Dendritic cell treated with granulocyte-macrophage colony-stimulating factor and Interleukin-4, amounts not matched to agents 40 ng/mL and 50 ng/mL, for 4 days (primary cell): ENCODE measurements at regions not wholly inside any gene's neighbourhood (a gene's known extent, or its start where the extent isn't known, plus 50 kb on each side); places are given as distances from the start of the nearest gene placed in this dataset.

Source experiments
- H3K27ac Mint-ChIP-seq: one replicate; pipeline ENCODE4 v1.8.0; 2022; ENCODE audit warnings: mild to moderate bottlenecking, mixed read lengths
- H3K27me3 Mint-ChIP-seq: one replicate; pipeline ENCODE4 v1.8.0; 2022; ENCODE audit warnings: mild to moderate bottlenecking, mixed read lengths
- H3K36me3 Mint-ChIP-seq: one replicate; pipeline ENCODE4 v1.8.0; 2022; ENCODE audit warnings: low read depth, mixed read lengths
- H3K4me1 Mint-ChIP-seq: one replicate; pipeline ENCODE4 v1.8.0; 2022; ENCODE audit warnings: low read depth, mixed read lengths
- H3K4me3 Mint-ChIP-seq: one replicate; pipeline ENCODE4 v1.8.0; 2022; ENCODE audit warnings: mild to moderate bottlenecking, moderate library complexity, mixed read lengths
- H3K9me3 Mint-ChIP-seq: one replicate; pipeline ENCODE4 v1.8.0; 2022; ENCODE audit warnings: mixed read lengths
- intact Hi-C: fragments of 100-400 bp; cut with micrococcal nuclease; formaldehyde crosslinking; loops from one replicate; pipeline ENCODE4 v1.15.0; 2022

DNA sequence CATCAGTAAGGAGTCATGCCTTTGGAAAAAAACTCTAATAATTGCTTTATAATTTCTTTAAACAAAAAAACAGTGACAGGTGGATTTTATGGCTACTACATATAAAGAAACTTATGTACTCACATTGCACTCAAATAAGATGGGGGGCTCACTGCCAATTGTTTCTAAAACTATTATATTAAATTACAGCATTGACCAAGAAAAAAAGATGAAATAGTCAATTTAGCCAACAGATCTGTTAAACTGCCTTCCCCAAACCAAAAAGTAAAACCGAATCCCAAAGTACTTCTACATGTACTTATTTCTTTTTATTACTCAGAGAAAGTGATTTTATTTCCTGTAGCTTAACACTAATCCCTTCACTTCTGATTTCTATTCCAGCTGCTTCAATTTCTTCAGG lies 716.8 kb upstream of the SLITRK5 start:
- Mint-ChIP-seq H3K27me3 (no peaks in the 10 kb centered on the region), H3K36me3 (no peaks in the 10 kb centered on the region), H3K27ac (no peak overlapping the region), H3K4me3 (no peak overlapping the region), H3K4me1 (no peaks in the 10 kb centered on the region), H3K9me3 (peaks cover 27% of the 10 kb centered on the region)
- intact Hi-C loops: no loop called here

DNA sequence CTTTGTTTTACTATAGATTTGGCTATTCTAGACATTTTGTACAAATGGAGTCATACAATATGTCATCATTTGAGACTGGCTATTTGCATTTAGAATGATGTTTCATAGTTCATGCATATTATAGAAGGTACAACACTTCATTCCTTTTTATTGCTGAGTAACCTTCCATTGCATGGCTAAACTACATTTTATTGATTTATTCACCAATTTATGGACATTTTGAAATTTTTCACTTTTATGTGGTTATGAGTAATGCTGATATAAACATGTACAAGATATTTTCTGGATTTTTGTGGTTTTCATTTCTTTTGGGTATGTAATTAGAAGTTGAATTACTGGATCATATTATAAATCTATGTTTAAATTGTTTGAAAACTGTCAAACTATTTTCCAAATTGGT lies 710.3 kb upstream of the SLITRK5 start:
- H3K36me3 Mint-ChIP-seq: no peaks in the 10 kb centered on the region
- intact Hi-C loops: no loop called here

DNA sequence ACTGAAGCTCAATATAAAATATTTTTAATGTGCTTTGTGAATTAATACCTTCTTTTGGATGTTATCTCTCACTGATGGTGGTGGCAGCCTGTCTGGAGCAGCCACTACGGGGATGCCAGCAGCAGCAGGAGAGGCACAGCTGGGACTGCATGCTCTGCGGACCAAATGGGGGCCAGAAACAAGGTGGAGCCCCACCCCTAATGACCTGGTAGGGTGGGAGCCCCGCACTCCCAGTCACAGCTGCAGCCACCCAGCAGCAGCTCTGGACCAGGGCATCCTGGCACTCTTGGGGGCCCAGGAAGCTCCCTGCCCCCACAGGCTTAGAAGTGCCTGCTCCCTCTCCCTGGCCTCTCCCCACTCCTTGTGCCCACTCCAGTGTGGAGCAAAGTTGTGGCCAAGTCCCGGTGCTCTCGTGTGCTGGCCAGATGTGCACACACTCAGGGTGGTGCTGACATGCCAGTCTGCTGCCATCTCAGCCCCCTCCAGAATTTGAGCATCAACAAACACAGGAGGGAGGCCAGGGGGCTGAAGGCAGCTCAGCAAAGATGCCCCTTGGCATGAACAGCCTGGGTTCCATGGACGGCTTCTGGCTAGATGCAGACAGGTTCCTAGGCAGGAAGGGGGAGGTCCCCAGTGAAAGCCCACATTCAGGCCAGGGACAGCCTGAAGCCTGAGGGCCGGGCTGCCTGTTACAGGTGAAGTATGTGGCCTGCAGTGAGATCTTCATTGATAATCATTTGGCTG lies 696.7 kb upstream of the SLITRK5 start:
- Mint-ChIP-seq H3K4me3 (no peak overlapping the region), H3K9me3 (no peaks in the 10 kb centered on the region), H3K27me3 (no peaks in the 10 kb centered on the region), H3K27ac (no peak overlapping the region), H3K4me1 (no peaks in the 10 kb centered on the region), H3K36me3 (no peaks in the 10 kb centered on the region)
- intact Hi-C loops: no loop called here

More for the DNA sequence above, 710.3 kb upstream of the SLITRK5 start:
- Mint-ChIP-seq H3K9me3 (peaks cover 17% of the 10 kb centered on the region), H3K4me1 (no peaks in the 10 kb centered on the region), H3K27me3 (no peaks in the 10 kb centered on the region), H3K27ac (no peak overlapping the region), H3K4me3 (no peak overlapping the region)

DNA sequence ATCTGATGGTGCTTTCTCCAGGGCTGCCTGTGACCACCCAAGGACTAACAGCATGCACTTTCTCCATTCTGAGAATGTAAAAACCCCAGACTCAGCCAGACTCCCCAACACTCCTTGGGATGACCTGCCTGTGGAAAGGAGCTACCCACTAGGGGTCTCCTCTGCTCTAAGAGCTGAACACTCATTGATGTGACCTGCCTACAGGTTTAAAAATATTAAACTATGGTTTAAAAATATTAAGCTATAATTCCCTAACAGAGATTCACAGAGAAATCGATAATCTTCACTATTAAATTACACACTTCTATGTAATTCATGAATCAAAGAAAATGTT lies 696.2 kb upstream of the SLITRK5 start:
- H3K4me3 Mint-ChIP-seq: no peak overlapping the region
- H3K36me3 Mint-ChIP-seq: no peaks in the 10 kb centered on the region
- H3K4me1 Mint-ChIP-seq: no peaks in the 10 kb centered on the region
- no peaks in the 10 kb centered on the region for H3K9me3 Mint-ChIP-seq
- no peaks in the 10 kb centered on the region for H3K27me3 Mint-ChIP-seq
- H3K27ac Mint-ChIP-seq: no peak overlapping the region
- intact Hi-C loops: no loop called here

DNA sequence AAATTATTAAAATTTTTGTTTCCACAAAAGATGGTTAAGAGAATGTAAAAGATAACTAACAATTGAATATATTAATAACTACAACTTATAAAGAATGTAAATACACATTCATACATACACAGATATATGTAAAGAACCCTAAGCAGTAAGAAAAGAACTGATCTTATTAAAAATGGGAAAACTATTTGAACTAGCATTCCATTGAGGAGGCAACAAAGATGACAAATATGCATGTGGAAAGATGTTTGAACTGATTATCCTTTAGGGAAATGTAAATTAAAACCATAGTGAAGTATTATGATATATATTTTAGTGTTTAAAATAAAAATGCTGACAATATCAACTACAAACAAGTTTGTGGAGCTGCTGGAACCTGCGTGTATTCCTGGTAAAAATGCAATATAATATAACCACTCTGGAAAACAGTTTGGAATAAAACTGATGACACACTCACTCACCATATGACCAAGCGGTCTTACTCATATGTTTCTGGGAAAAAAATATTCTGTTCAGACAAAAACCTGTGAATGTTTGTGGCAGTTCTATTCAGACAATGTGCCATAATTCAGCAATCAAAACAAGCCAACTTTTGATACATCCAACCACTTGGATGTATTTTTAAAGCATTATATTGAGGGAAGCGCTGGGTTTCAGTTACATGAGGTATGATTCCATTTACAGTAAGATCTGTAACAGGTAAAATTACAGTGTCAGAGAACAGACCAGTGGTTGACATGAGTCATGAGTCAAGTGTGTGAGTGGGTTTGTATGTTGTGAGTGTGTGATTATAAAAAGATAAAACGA lies 694.4 kb upstream of the SLITRK5 start:
- Mint-ChIP-seq H3K4me1 (no peaks in the 10 kb centered on the region), H3K9me3 (no peaks in the 10 kb centered on the region), H3K4me3 (no peak overlapping the region), H3K27me3 (no peaks in the 10 kb centered on the region), H3K36me3 (no peaks in the 10 kb centered on the region), H3K27ac (no peak overlapping the region)
- intact Hi-C loops: no loop called here

DNA sequence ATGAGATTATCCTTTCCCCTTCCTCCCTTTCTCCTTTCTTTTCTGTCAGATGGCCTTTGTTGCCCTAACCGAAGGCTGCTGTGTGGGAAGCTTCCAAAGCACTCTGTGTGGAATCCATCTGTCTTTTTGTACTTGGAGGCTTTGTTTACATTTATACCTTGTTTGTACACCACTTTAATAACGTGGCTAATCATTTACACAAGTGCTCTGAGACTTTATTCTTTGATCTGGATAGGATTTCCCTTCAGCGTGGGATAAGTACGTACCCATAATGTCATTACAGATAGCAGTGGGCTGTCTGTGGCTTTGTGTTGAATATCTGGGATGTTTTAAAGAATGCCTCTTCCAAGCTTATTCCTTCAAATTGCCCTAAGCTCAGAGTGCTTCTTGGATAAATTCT lies 684.7 kb upstream of the SLITRK5 start:
- H3K36me3 Mint-ChIP-seq: no peaks in the 10 kb centered on the region
- H3K9me3 Mint-ChIP-seq: peaks cover 11% of the 10 kb centered on the region
- intact Hi-C loops: no loop called here
- no peaks in the 10 kb centered on the region for H3K4me1 Mint-ChIP-seq
- no peaks in the 10 kb centered on the region for H3K27me3 Mint-ChIP-seq
- no peak overlapping the region for H3K27ac Mint-ChIP-seq
- H3K4me3 Mint-ChIP-seq: no peak overlapping the region

DNA sequence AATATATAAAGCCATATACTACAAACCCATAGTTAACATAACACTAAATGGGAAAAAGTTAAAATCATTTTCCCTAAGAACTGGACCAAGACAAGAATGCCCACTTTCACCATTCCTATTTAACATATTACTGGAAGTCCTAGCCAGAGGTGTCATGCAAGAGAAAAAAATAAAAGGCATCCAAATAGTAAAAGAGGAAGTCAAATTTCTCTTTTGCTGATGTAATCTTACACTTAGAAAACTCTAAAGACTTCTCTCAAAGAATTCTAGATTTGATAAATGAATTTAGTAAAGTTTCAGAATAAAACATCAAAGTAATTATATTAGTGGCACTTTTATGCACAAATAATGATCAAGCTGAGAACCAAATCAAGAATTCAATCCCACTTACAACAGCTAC lies 678.9 kb upstream of the SLITRK5 start:
- no peaks in the 10 kb centered on the region for H3K36me3 Mint-ChIP-seq
- H3K9me3 Mint-ChIP-seq: peaks cover 37% of the 10 kb centered on the region
- no peaks in the 10 kb centered on the region for H3K4me1 Mint-ChIP-seq
- no peak overlapping the region for H3K27ac Mint-ChIP-seq
- intact Hi-C loops: no loop called here
- H3K4me3 Mint-ChIP-seq: no peak overlapping the region
- H3K27me3 Mint-ChIP-seq: no peaks in the 10 kb centered on the region

DNA sequence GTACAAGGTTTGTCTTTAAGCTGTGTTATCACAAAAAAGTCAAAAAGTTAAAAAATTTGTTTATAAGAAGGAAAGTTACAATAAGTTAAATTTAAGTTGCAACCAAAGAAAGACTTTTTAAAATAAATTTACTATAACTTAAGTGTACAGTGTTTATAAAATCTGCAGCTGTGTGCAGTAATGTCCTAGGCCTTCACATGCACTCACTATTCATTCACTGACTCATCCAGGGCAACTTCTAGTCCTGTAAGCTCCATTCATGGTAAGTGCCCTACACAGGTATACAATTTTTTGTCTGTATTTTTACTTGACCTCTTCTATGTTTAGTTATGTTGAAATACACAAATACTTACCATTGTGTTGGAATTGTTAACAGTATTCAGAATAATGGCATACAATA lies 667.9 kb upstream of the SLITRK5 start:
- no peaks in the 10 kb centered on the region for H3K36me3 Mint-ChIP-seq
- H3K4me3 Mint-ChIP-seq: no peak overlapping the region
- H3K27ac Mint-ChIP-seq: no peak overlapping the region
- intact Hi-C loops: no loop called here
- H3K9me3 Mint-ChIP-seq: peaks cover 32% of the 10 kb centered on the region
- H3K4me1 Mint-ChIP-seq: no peaks in the 10 kb centered on the region
- no peaks in the 10 kb centered on the region for H3K27me3 Mint-ChIP-seq

DNA sequence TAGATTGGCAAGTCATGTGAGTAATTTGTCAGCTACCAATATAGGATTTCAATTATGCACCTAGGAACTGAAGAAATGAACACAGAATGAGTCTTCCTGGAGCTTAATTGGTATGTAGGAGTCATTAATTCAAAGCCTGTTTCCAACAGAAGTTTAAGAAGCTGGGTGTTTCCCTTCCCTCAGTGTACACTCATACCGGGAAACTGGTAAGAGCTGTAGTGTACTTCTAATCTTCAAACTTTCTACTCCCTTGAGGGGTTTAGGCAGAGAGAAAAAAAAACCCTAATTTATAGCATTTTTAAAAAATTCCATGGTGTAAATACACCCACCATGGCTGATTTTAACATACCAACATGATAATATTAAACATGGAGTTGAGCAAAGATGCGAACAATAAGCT lies 665.7 kb upstream of the SLITRK5 start:
- Mint-ChIP-seq H3K4me1 (no peaks in the 10 kb centered on the region), H3K36me3 (no peaks in the 10 kb centered on the region), H3K27me3 (no peaks in the 10 kb centered on the region), H3K27ac (no peak overlapping the region), H3K9me3 (peaks cover 30% of the 10 kb centered on the region), H3K4me3 (no peak overlapping the region)
- intact Hi-C loops: no loop called here

DNA sequence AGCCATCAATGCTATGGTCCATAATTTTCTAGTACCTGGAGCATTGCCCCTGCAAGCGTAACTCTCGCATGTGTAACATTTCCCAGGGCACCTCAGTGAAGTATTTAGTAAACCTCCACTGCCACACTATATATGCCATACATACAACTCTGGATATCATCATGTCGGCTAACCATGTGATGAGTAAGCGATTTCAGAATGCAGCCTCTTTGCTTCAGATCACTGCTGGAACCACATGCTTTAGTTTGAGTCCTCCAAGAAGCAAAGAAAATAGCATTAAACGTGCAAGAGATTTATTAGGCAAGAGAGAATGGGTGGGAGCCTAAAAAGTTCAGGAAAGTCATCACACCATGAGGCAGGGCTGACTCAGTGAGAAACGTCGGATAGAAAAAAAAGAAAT lies 635.6 kb upstream of the SLITRK5 start:
- Mint-ChIP-seq H3K4me1 (no peaks in the 10 kb centered on the region), H3K27me3 (no peaks in the 10 kb centered on the region), H3K4me3 (no peak overlapping the region), H3K36me3 (no peaks in the 10 kb centered on the region), H3K27ac (no peak overlapping the region), H3K9me3 (peaks cover 41% of the 10 kb centered on the region)
- intact Hi-C loops: no loop called here

DNA sequence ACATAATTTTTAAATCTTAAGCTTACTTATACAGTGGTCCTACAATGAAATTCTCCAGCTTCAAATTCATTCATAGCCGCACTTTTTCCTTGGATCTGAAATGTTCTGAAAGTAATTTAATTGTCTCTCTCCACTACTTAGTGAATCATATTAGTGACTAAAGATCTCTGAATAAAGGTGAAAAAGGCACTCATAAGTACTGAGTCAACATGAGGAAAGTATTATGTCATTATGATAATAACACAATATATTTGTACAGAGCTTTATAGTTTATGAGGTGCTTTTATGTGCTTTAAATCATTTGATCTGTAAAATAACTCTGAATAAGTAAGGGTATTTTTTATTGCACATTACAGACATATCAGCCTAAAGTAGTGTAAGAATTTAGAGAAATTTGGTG lies 628.2 kb upstream of the SLITRK5 start:
- Mint-ChIP-seq H3K4me1 (no peaks in the 10 kb centered on the region), H3K36me3 (no peaks in the 10 kb centered on the region), H3K27me3 (no peaks in the 10 kb centered on the region), H3K27ac (no peak overlapping the region), H3K9me3 (peaks cover 68% of the 10 kb centered on the region), H3K4me3 (no peak overlapping the region)
- intact Hi-C loops: no loop called here

DNA sequence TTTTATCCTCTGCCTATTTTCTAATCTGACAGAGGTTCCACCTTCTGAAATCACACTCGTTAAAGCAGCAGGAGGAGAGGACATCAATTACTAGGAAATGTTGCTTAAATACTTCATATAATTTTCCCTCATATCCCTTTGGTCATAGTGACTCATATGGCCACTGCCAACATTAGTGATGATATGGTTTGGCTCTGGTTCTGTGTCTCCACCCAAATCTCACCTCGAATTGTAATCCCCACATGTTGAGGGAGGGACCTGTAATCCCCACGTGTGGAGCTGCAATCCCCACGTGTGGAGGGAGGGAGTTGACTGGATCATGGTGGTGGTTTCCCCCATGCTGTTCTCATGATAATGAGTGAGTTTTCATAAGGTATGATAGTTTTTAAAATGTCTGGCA lies 618.4 kb upstream of the SLITRK5 start:
- H3K36me3 Mint-ChIP-seq: no peaks in the 10 kb centered on the region

DNA sequence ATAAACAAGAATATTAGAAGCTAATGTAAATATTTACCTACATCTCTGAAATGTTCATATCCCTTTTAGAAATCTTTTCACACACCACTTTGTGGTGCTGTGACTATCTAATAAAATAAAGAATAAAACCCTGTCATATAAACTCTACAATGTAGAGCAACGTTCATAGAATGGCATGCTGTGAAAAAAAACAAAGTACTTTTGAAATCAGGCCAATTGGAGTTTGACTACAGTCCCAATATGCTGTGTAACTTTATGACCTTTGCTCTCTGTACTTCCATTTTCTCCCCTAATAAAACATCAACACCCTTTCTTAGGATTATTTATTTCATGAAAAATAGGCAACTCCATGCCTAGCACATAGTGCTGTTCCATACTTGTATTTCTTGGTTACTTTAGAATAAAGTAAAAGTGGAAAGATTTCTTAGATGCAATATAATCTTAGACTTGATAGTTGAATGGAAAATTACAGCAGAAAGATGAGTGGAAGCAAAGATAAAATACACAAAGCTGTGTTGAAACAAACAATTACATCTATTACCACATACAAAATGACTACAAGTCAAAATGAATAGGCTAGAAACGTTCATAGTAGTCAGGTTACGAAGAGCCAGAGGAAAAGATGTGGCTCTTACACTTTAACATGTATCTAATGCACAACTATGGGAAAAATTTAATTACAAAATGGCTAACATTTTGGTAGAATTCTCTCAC lies 613.2 kb upstream of the SLITRK5 start:
- Mint-ChIP-seq H3K4me1 (no peaks in the 10 kb centered on the region), H3K27ac (no peak overlapping the region), H3K36me3 (no peaks in the 10 kb centered on the region), H3K4me3 (no peak overlapping the region), H3K27me3 (no peaks in the 10 kb centered on the region), H3K9me3 (peaks cover 19% of the 10 kb centered on the region)
- intact Hi-C loops: no loop called here

More for the DNA sequence above, 618.4 kb upstream of the SLITRK5 start:
- Mint-ChIP-seq H3K4me1 (no peaks in the 10 kb centered on the region), H3K27me3 (no peaks in the 10 kb centered on the region), H3K27ac (no peak overlapping the region), H3K9me3 (peaks cover 20% of the 10 kb centered on the region), H3K4me3 (no peak overlapping the region)
- intact Hi-C loops: no loop called here

DNA sequence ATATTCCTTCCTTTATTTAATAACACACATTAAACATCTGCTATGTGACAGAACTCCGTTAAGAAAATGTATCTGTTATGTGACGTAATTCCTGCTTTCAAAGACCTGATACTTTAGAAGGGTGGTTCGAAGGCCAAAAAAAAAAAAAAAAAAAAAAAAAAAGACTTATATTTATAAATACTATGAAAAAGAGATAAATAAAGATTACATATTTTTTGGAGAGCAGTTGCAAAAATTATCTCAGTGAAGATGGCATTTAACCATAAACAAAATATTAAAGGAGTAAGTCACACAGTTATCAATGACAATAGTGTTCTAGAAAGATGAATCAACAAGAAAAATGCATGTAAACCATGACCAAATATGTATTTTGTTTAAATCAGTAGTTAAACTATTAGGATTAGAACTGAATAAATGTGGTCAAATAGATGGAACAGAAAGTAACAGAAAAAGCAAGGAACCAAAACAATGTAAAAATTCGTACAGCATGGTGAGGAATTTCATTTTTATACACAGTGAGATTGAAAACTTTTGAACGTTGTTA lies 612.3 kb upstream of the SLITRK5 start:
- H3K9me3 Mint-ChIP-seq: peaks cover 18% of the 10 kb centered on the region
- H3K27ac Mint-ChIP-seq: no peak overlapping the region
- no peaks in the 10 kb centered on the region for H3K27me3 Mint-ChIP-seq
- H3K4me1 Mint-ChIP-seq: no peaks in the 10 kb centered on the region
- intact Hi-C loops: no loop called here
- no peaks in the 10 kb centered on the region for H3K36me3 Mint-ChIP-seq
- H3K4me3 Mint-ChIP-seq: no peak overlapping the region
